H9 (cell line): ENCODE measurements at regions not wholly inside any gene's neighbourhood (a gene's known extent, or its start where the extent isn't known, plus 50 kb on each side); places are given as distances from the start of the nearest gene placed in this dataset.

Experiments used
- DNase-seq: peaks from one replicate; pipeline ENCODE4 v3.0.0-alpha.2; 2017
- H2AFZ ChIP-seq: one replicate; pipeline ENCODE4 v1.6.1; 2013; ENCODE audit warnings: mild to moderate bottlenecking, low read length, control low read depth, moderate library complexity
- H2AK5ac ChIP-seq: 2 replicates; pipeline ENCODE4 v1.6.1; 2013; ENCODE audit warnings: low read length, control low read depth, mixed read lengths; ENCODE audit not compliant: insufficient read length
- H2BK120ac ChIP-seq: one replicate; pipeline ENCODE4 v1.6.1; 2013; ENCODE audit warnings: low read depth, mild to moderate bottlenecking, low read length, control low read depth, inconsistent platforms; ENCODE audit not compliant: poor library complexity, severe bottlenecking
- H2BK12ac ChIP-seq: 2 replicates; pipeline ENCODE4 v1.6.1; 2013; ENCODE audit warnings: low read length, control low read depth, mixed read lengths, low read depth; ENCODE audit not compliant: insufficient read length
- H2BK15ac ChIP-seq: 2 replicates; pipeline ENCODE4 v1.6.1; 2013; ENCODE audit warnings: low read depth, low read length, control low read depth
- H2BK20ac ChIP-seq: one replicate; pipeline ENCODE4 v1.6.1; 2013; ENCODE audit warnings: low read depth, mild to moderate bottlenecking, low read length, control low read depth, inconsistent platforms; ENCODE audit not compliant: poor library complexity, severe bottlenecking
- H2BK5ac ChIP-seq: 2 replicates; pipeline ENCODE4 v1.6.1; 2013; ENCODE audit warnings: low read length, control low read depth, mixed read lengths; ENCODE audit not compliant: insufficient read length
- H3K14ac ChIP-seq: 2 replicates; pipeline ENCODE4 v1.6.1; 2013; ENCODE audit warnings: low read length, control low read depth; ENCODE audit not compliant: insufficient read depth
- H3K18ac ChIP-seq: 2 replicates; pipeline ENCODE4 v1.6.1; 2013; ENCODE audit warnings: low read depth, mild to moderate bottlenecking, mixed read lengths, low read length, control low read depth; ENCODE audit not compliant: insufficient read length
- H3K23ac ChIP-seq: 2 replicates; pipeline ENCODE4 v1.6.1; 2013; ENCODE audit warnings: low read length, control low read depth, mixed read lengths, low read depth; ENCODE audit not compliant: insufficient read length
- H3K23me2 ChIP-seq: 2 replicates; pipeline ENCODE4 v1.6.1; 2013; ENCODE audit warnings: low read depth, mild to moderate bottlenecking, mixed read lengths, low read length, control low read depth; ENCODE audit not compliant: insufficient read length, poor library complexity, severe bottlenecking
- H3K27ac ChIP-seq: 2 replicates; pipeline ENCODE4 v1.5.1; 2013; ENCODE audit warnings: low read length, control low read depth, mixed read lengths, low read depth; ENCODE audit not compliant: insufficient read length
- H3K27me3 ChIP-seq: 2 replicates; pipeline ENCODE4 v1.6.1; 2013; ENCODE audit warnings: low read length, control low read depth, inconsistent platforms; ENCODE audit not compliant: insufficient read depth
- H3K4ac ChIP-seq: 2 replicates; pipeline ENCODE4 v1.6.1; 2013; ENCODE audit warnings: low read depth, mild to moderate bottlenecking, control low read depth, inconsistent platforms, low read length, moderate library complexity
- H3K4me1 ChIP-seq: 2 replicates; pipeline ENCODE4 v1.6.1; 2013; ENCODE audit warnings: low read length, control low read depth, inconsistent platforms; ENCODE audit not compliant: insufficient read depth
- H3K4me2 ChIP-seq: 2 replicates; pipeline ENCODE4 v1.6.1; 2013; ENCODE audit warnings: low read length, control low read depth, mixed read lengths; ENCODE audit not compliant: insufficient read length, insufficient read depth
- H3K56ac ChIP-seq: 2 replicates; pipeline ENCODE4 v1.6.1; 2013; ENCODE audit warnings: low read depth, mild to moderate bottlenecking, mixed read lengths, low read length, control low read depth; ENCODE audit not compliant: insufficient read length
- H3K79me1 ChIP-seq: 2 replicates; pipeline ENCODE4 v1.6.1; 2013; ENCODE audit warnings: low read depth, mild to moderate bottlenecking, moderate library complexity, low read length, control low read depth, inconsistent platforms; ENCODE audit not compliant: insufficient read depth, poor library complexity, severe bottlenecking
- H3K79me2 ChIP-seq: 2 replicates; pipeline ENCODE4 v1.6.1; 2013; ENCODE audit warnings: low read length, control low read depth, inconsistent platforms; ENCODE audit not compliant: insufficient read depth
- H3K9ac ChIP-seq: 2 replicates; pipeline ENCODE4 v1.6.1; 2013; ENCODE audit warnings: low read length, control low read depth, mixed read lengths; ENCODE audit not compliant: insufficient read length; ENCODE audit errors: extremely low read depth
- H3K9me3 ChIP-seq: one replicate; pipeline ENCODE4 v1.6.1; 2013; ENCODE audit warnings: low read depth, low read length, inconsistent platforms; ENCODE audit not compliant: control insufficient read depth
- H3T11ph ChIP-seq: one replicate; pipeline ENCODE4 v1.6.1; 2013; ENCODE audit warnings: mild to moderate bottlenecking, low read length, control low read depth, inconsistent platforms
- H4K20me1 ChIP-seq: one replicate; pipeline ENCODE4 v1.6.1; 2013; ENCODE audit not compliant: control insufficient read depth, insufficient read length, insufficient read depth
- H4K5ac ChIP-seq: 2 replicates; pipeline ENCODE4 v1.6.1; 2013; ENCODE audit warnings: low read depth, mild to moderate bottlenecking, mixed read lengths, low read length, control low read depth; ENCODE audit not compliant: insufficient read length
- H4K8ac ChIP-seq: replicated peaks from 2 replicates; pipeline ENCODE4 v1.6.1; 2013; ENCODE audit warnings: low read length, control low read depth, mixed read lengths, low read depth; ENCODE audit not compliant: insufficient read length
- H4K91ac ChIP-seq: 2 replicates; pipeline ENCODE4 v1.6.1; 2013; ENCODE audit warnings: low read depth, mild to moderate bottlenecking, moderate library complexity, mixed read lengths, low read length, control low read depth; ENCODE audit not compliant: insufficient read length
- H3K27ac Mint-ChIP-seq, 3 experiments: 2 replicates in 2 of 3; 3 replicates in 1 of 3; pipeline ENCODE4 v1.8.0; 2020 to 2021; ENCODE audit warnings: mixed read lengths in 3 of 3, mild to moderate bottlenecking in 1 of 3, moderate library complexity in 1 of 3
- H3K27me3 Mint-ChIP-seq: 2 replicates; pipeline ENCODE4 v1.8.0; 2021; ENCODE audit warnings: low read depth, mild to moderate bottlenecking, moderate library complexity, mixed read lengths
- H3K36me3 Mint-ChIP-seq, 3 experiments: 2 replicates in 2 of 3; 3 replicates in 1 of 3; pipeline ENCODE4 v1.8.0; 2020 to 2021; ENCODE audit warnings: low read depth in 3 of 3, mixed read lengths in 3 of 3; ENCODE audit not compliant: insufficient read depth in 1 of 3
- H3K4me1 Mint-ChIP-seq, 2 experiments: 2 replicates each; pipeline ENCODE4 v1.8.0; 2020; ENCODE audit warnings: mixed read lengths in 2 of 2
- H3K4me3 Mint-ChIP-seq, 2 experiments: 2 replicates in 1 of 2; 3 replicates in 1 of 2; pipeline ENCODE4 v1.8.0; 2020 to 2021; ENCODE audit warnings: mild to moderate bottlenecking in 2 of 2, mixed read lengths in 2 of 2, moderate library complexity in 1 of 2
- H3K9me3 Mint-ChIP-seq, 2 experiments: 2 replicates in 1 of 2; 3 replicates in 1 of 2; pipeline ENCODE4 v1.8.0; 2020; ENCODE audit warnings: mild to moderate bottlenecking in 2 of 2, mixed read lengths in 2 of 2, moderate library complexity in 1 of 2
- CTCF ChIP-seq: fragments of 200-600 bp; sonication (generic); conservative IDR thresholded peaks from 3 replicates; pipeline ENCODE4 v1.8.0; 2021; ENCODE audit warnings: antibody characterized with exemption, mild to moderate bottlenecking

GRCh38 chr11:26247340-26247739 is 84.6 kb upstream of the ANO3 start:
- H2BK20ac ChIP-seq, result no peak overlapping the region
- no peaks in the 10 kb centered on the region for H3K79me2 ChIP-seq
- H3K23me2 ChIP-seq, result no peaks in the 10 kb centered on the region
- no peak for DNase-seq
- no peaks in the 10 kb centered on the region for H3K4me1 ChIP-seq
- no peak overlapping the region for H4K91ac ChIP-seq
- no peak overlapping the region for H3K4me2 ChIP-seq
- H2AFZ ChIP-seq, result no peak overlapping the region
- no peak overlapping the region for H3T11ph ChIP-seq
- no peak overlapping the region for H3K23ac ChIP-seq
- no peak overlapping the region for H2BK5ac ChIP-seq
- H3K9me3 ChIP-seq, result no peaks in the 10 kb centered on the region
- no peak overlapping the region for H3K14ac ChIP-seq
- H2BK120ac ChIP-seq, result no peak overlapping the region
- H3K27ac ChIP-seq, result no peak overlapping the region
- no peak overlapping the region for H3K4me3 Mint-ChIP-seq
- H3K27ac Mint-ChIP-seq, result no peak overlapping the region
- peaks cover 0 to 5% of the 10 kb centered on the region in 2 experiments; a peak in 1 of 4 replicates for H3K4me1 Mint-ChIP-seq
- no peak overlapping the region for H3K9ac ChIP-seq
- H3K27me3 ChIP-seq, result no peaks in the 10 kb centered on the region
- no peak overlapping the region for H3K56ac ChIP-seq
- TF ChIP-seq CTCF, result no peak
- no peak overlapping the region for H4K8ac ChIP-seq
- no peaks in the 10 kb centered on the region for H3K79me1 ChIP-seq
- no peak overlapping the region for H2AK5ac ChIP-seq
- H4K20me1 ChIP-seq, result no peaks in the 10 kb centered on the region
- H3K18ac ChIP-seq, result no peak overlapping the region
- no peak overlapping the region for H2BK12ac ChIP-seq
- peaks cover 0 to 2% (median 0%) of the 10 kb centered on the region in 3 experiments; a peak in 2 of 7 replicates for H3K36me3 Mint-ChIP-seq
- H3K4ac ChIP-seq, result no peak overlapping the region
- H2BK15ac ChIP-seq, result no peak overlapping the region
- H4K5ac ChIP-seq, result no peak overlapping the region
- H3K9me3 Mint-ChIP-seq, result peaks cover 0 to 2% of the 10 kb centered on the region in 2 experiments; a peak in 1 of 5 replicates
- H3K27me3 Mint-ChIP-seq, result no peaks in the 10 kb centered on the region
